ENCODE measurements at regions not wholly inside any gene's neighbourhood (a gene's known extent, or its start where the extent isn't known, plus 50 kb on each side); places are given as distances from the start of the nearest gene placed in this dataset.
"Not testable (repeated sequence)": the region's sequence is repeated elsewhere in the genome, so short reads cannot be mapped to it uniquely, and the experiment has no call there.

GRCh38 chr2:37753758-37754157 lies 82.3 kb upstream of the CDC42EP3 start:
- Histone ChIP-seq H3K4me3 (ENCODE audit: low read depth in 1 of 2, low read length in 2 of 2) (no peak overlapping the region), H4K20me1 (ENCODE audit: insufficient read depth, low read length) (no peaks in the 10 kb centered on the region), H3K79me2 (ENCODE audit: insufficient read depth, low read length) (no peaks in the 10 kb centered on the region), H3K9ac (ENCODE audit: low read depth, low read length) (no peak overlapping the region), H3K4me1 (ENCODE audit: insufficient read depth, low read length) (no peaks in the 10 kb centered on the region), H2AFZ (ENCODE audit: low read depth, low read length) (no peak overlapping the region), H3K4me2 (ENCODE audit: insufficient read depth, low read length) (no peak overlapping the region), H3K27ac (ENCODE audit: low read length) (no peak overlapping the region), H3K9me3 (ENCODE audit: insufficient read depth, low read length, severe bottlenecking) (no peaks in the 10 kb centered on the region), H3K27me3 (ENCODE audit: insufficient read depth, low read length, poor library complexity) (no peaks in the 10 kb centered on the region), H3K36me3 (ENCODE audit: insufficient read depth, low read length) (no peaks in the 10 kb centered on the region)
- ATAC-seq (ENCODE audit: insufficient read depth, low read depth), result no peak
- no peak for TF ChIP-seq EZH2 (IDR thresholded peaks at IDR 0.05; ENCODE audit: borderline replicate concordance, low read depth, low read length, severe bottlenecking)
- TF ChIP-seq CTCF (IDR thresholded peaks at IDR 0.05; ENCODE audit: borderline replicate concordance, extremely low read depth, low read length, poor library complexity, severe bottlenecking), result no peak
- DNase-seq, result no peak

GRCh38 chr2:37755961-37756559 lies 84.6 kb upstream of the CDC42EP3 start:
- not testable (repeated sequence) for H3K27ac ChIP-seq (ENCODE audit: low read length); ATAC-seq (ENCODE audit: insufficient read depth, low read depth); H4K20me1 ChIP-seq (ENCODE audit: insufficient read depth, low read length); H3K27me3 ChIP-seq (ENCODE audit: insufficient read depth, low read length, poor library complexity); H3K9ac ChIP-seq (ENCODE audit: low read depth, low read length); H3K4me1 ChIP-seq (ENCODE audit: insufficient read depth, low read length); H2AFZ ChIP-seq (ENCODE audit: low read depth, low read length); H3K79me2 ChIP-seq (ENCODE audit: insufficient read depth, low read length); H3K9me3 ChIP-seq (ENCODE audit: insufficient read depth, low read length, severe bottlenecking); DNase-seq; H3K4me3 ChIP-seq (ENCODE audit: low read depth in 1 of 2, low read length in 2 of 2); H3K36me3 ChIP-seq (ENCODE audit: insufficient read depth, low read length); H3K4me2 ChIP-seq (ENCODE audit: insufficient read depth, low read length)

GRCh38 chr2:37757456-37757855 lies 86.0 kb upstream of the CDC42EP3 start:
- DNase-seq; H3K4me3 ChIP-seq (ENCODE audit: low read depth in 1 of 2, low read length in 2 of 2); H3K4me2 ChIP-seq (ENCODE audit: insufficient read depth, low read length); H3K9ac ChIP-seq (ENCODE audit: low read depth, low read length); H3K27ac ChIP-seq (ENCODE audit: low read length); ATAC-seq (ENCODE audit: insufficient read depth, low read depth); H3K27me3 ChIP-seq (ENCODE audit: insufficient read depth, low read length, poor library complexity); H3K79me2 ChIP-seq (ENCODE audit: insufficient read depth, low read length); H3K36me3 ChIP-seq (ENCODE audit: insufficient read depth, low read length); H2AFZ ChIP-seq (ENCODE audit: low read depth, low read length); H3K4me1 ChIP-seq (ENCODE audit: insufficient read depth, low read length); H4K20me1 ChIP-seq (ENCODE audit: insufficient read depth, low read length); H3K9me3 ChIP-seq (ENCODE audit: insufficient read depth, low read length, severe bottlenecking): not testable (repeated sequence)

GRCh38 chr2:37758141-37758601 lies 86.7 kb upstream of the CDC42EP3 start:
- not testable (repeated sequence) for ATAC-seq (ENCODE audit: insufficient read depth, low read depth)

GRCh38 chr2:37759989-37760388 lies 88.5 kb upstream of the CDC42EP3 start:
- H3K4me1 ChIP-seq (ENCODE audit: insufficient read depth, low read length); H3K27me3 ChIP-seq (ENCODE audit: insufficient read depth, low read length, poor library complexity); H2AFZ ChIP-seq (ENCODE audit: low read depth, low read length); H3K9ac ChIP-seq (ENCODE audit: low read depth, low read length); ATAC-seq (ENCODE audit: insufficient read depth, low read depth); H3K9me3 ChIP-seq (ENCODE audit: insufficient read depth, low read length, severe bottlenecking); H3K27ac ChIP-seq (ENCODE audit: low read length); H3K79me2 ChIP-seq (ENCODE audit: insufficient read depth, low read length); DNase-seq; H4K20me1 ChIP-seq (ENCODE audit: insufficient read depth, low read length); H3K4me3 ChIP-seq (ENCODE audit: low read depth in 1 of 2, low read length in 2 of 2); H3K4me2 ChIP-seq (ENCODE audit: insufficient read depth, low read length); H3K36me3 ChIP-seq (ENCODE audit: insufficient read depth, low read length): not testable (repeated sequence)

More at GRCh38 chr2:37758141-37758601, 86.7 kb upstream of the CDC42EP3 start:
- H3K79me2 ChIP-seq (ENCODE audit: insufficient read depth, low read length); H4K20me1 ChIP-seq (ENCODE audit: insufficient read depth, low read length); H3K4me3 ChIP-seq (ENCODE audit: low read depth in 1 of 2, low read length in 2 of 2); H3K9me3 ChIP-seq (ENCODE audit: insufficient read depth, low read length, severe bottlenecking); H3K9ac ChIP-seq (ENCODE audit: low read depth, low read length); H3K27me3 ChIP-seq (ENCODE audit: insufficient read depth, low read length, poor library complexity); H3K36me3 ChIP-seq (ENCODE audit: insufficient read depth, low read length); H3K4me2 ChIP-seq (ENCODE audit: insufficient read depth, low read length); H2AFZ ChIP-seq (ENCODE audit: low read depth, low read length); DNase-seq; H3K27ac ChIP-seq (ENCODE audit: low read length); H3K4me1 ChIP-seq (ENCODE audit: insufficient read depth, low read length): not testable (repeated sequence)

Measured in DND-41 (cell line).